Right renal pelvis (tissue), 4 donors: ENCODE measurements at regions not wholly inside any gene's neighbourhood (a gene's known extent, or its start where the extent isn't known, plus 50 kb on each side); places are given as distances from the start of the nearest gene placed in this dataset.
"Not testable (repeated sequence)": the region's sequence is repeated elsewhere in the genome, so short reads cannot be mapped to it uniquely, and the experiment has no call there.

ENCODE experiments used
- DNase-seq, 4 donors: peaks; one replicate each; pipeline ENCODE4 v3.0.0-alpha.2; 2013; ENCODE audit warnings: low read depth in 4 of 4, low spot score in 3 of 4, missing footprints in 1 of 4

DNA sequence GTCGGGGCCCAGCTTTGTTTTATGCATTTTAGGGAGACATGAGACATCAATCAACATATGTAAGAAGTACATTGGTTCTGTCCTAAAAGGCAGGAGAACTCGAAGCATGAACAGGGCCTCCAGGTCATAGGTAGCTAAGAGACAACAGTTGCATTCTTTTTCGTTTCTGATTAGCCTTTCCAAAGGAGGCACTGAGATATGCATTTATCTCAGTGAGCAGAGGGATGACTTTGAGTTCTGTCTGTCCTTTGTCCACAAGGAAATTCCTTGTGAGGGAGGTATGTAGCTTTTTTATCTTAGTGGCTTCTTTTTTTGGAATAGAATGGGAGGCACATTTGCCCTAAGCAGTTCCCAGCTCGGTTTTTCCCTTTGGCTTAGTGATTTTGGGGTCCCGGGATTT is 109.5 kb upstream of the KIF2A start:
- DNase-seq: not testable (repeated sequence)

DNA sequence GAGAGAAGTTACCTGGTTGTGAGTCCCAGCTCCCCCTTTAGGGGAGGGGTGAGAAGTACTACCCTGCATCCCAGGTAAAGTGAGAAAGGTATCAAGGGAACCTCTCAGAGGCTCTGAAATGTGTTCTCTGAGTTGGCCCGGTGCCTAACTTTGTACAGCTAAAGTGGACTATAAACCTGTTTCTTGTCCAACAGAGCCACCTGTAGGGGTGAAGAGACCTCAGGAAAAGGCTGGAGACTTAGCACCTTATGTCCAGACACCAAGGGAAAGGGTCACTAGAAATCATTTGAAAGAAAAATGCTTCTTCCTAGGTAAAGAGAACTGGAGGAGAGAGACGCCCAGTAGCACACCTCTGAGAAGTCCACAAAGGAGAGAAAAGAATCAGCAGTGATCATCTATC is 108.3 kb upstream of the KIF2A start:
- no peak for DNase-seq

- no peak for DNase-seq
Measured at GRCh38 chr5:62198421-62198820, 107.6 kb upstream of the KIF2A start.

- no peak for DNase-seq
Measured at GRCh38 chr5:62199792-62200716, 106.0 kb upstream of the KIF2A start.

- no peak for DNase-seq
Measured at GRCh38 chr5:62206150-62206829, 99.7 kb upstream of the KIF2A start.

- no peak for DNase-seq
Measured at GRCh38 chr5:62208218-62208852, 97.7 kb upstream of the KIF2A start.

- no peak for DNase-seq
Measured at GRCh38 chr5:62211405-62211804, 94.6 kb upstream of the KIF2A start.

- no peak for DNase-seq
Measured at GRCh38 chr5:62212648-62213047, 93.4 kb upstream of the KIF2A start.

DNA sequence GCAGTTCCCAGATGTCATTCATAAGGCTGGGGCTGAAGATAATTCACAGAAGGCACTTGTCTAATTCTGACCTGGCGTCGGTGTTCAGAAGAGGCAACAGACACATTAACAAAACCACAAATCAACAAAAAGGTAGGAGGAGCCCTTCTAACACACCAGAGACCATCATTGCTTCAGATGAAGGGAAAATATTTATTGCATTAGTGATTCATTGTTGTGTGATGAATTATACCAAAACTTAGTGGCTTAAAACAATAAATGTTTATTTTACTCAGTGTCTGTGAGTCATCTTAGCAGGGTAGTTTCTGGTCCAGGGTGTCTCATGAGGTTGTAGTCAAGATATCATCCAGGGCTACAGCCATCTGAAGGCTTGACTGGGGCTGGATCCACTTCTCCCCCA is 91.3 kb upstream of the KIF2A start:
- no peak for DNase-seq

- DNase-seq: not testable (repeated sequence)
Measured at GRCh38 chr5:62216603-62217002, 89.4 kb upstream of the KIF2A start.

DNA sequence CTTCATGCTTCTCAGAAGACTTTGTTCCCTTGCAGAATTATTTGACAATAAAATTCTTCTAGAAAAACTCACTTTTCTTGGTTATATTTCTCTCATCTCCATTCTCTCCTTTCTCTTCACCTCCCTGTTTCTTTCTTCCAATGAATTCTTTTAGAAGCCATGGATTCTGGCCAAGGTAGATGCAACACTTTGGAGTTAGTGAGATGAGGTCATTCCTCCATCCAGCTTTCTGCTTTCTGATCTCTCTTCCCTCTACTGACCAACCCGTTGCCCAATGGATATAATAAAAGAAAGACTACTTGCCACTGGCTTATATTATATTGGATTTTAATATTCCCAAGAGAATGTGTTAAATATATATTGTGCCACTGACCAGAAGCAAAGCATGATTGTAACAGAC is 88.9 kb upstream of the KIF2A start:
- not testable (repeated sequence) for DNase-seq

- not testable (repeated sequence) for DNase-seq
Measured at GRCh38 chr5:62218860-62219259, 87.1 kb upstream of the KIF2A start.

DNA sequence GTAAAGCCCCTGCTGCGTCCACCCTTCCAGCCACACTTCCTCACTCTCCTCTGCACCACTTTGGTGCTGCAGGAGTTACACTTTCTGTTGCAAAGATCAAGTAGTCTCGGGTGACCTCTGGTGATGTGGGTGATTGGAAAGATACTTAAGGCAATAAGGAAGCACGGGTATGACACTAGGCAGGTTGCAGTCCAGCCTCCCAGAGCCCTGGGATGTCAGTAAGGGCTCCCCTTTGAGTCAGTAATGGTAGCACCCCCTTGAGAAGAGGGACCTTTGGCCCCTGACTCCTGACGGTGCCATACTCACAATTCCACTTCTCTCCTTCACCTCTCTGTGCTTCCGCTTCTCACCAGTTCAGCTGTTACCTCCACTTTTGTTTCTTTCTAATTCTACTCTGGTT is 84.1 kb upstream of the KIF2A start:
- DNase-seq: not testable (repeated sequence)

DNA sequence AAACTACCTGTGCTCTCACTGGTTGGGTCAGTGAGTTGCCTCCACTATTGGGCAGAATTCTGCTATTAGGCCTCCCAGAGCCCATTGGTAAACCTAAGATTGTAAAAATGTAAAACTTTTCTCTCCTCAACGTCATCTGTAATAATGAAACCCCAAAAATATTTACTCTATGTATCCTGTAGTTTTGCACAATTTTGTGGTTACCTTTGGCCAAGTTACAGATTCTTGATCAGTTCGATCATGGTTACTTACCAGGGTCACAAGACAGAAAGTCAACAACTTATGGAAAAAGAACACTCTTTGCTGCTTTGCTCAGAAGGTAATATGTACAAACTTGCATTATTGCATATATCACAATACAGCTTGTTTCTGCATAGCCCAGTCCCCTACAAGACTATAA is 83.7 kb upstream of the KIF2A start:
- DNase-seq: not testable (repeated sequence)

DNA sequence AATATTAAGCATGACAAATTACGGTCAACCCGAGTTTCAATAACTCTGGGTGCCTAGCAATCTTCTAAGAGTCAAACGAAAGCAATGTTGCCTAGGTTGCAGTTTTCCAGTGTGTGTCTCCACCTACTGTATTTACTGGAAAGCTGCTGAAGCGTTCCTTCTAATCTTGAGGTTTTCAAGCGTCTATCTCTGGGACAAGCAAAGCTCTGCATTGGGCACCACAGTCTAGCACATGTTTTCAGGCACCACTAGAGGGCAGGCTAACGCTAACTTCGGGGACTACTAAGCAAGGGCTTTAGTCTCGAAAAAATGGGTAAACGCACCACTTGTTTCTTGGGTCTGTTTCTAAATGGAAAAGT is 82.7 kb upstream of the KIF2A start:
- DNase-seq: not testable (repeated sequence)

DNA sequence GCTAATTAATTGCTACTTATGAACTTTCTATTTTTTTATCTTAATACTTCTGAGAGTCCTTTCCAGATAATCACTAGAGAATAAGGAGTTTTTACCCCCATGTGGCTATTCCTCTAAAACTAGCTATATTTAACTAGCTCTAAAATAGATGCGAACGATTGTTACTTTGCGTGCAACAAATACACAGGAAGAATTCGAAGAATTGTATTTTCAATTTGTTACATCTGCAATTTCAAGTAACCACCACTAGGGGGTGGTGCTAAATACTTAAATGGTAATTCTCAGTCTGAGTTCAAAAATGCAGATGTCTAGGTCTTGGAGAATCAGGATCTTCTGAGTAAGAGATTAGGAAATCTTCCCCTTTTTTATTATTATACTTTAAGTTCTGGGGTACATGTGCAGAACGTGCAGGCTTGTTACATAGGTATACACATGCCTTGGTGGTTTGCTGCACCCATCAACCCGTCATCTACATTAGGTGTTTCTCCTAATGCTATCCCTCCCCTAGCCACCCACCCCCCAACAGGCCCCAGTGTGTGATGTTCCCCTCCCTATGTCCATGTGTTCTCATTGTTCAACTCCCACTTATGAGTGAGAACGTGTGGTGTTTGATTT is 80.9 kb upstream of the KIF2A start:
- DNase-seq: not testable (repeated sequence)

DNA sequence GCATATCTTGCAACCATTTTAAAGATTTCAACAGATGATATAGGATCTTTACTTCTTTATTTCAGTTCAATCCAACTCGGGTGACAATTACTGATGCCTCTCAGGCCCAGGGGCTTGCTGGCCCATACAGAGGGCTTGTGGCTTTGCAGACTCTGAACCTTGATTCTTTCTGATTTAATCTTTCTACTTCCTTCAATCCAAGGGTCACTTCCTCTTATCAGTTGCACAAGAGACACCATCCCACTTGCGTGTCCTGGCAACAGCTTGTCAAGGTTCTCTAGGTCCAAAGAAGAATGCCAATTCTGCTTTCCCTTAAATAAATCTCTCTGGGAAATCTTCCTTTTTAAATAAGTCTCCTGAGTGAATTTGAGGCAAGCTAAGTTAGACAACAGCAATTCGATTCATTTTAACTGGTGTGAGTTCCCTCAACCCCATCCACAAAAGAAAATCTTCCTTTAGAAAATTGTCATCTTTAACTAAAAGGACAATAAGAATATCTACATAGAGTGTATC is 75.1 kb upstream of the KIF2A start:
- not testable (repeated sequence) for DNase-seq

GRCh38 chr5:62231576-62231975 is 74.4 kb upstream of the KIF2A start:
- no peak for DNase-seq

GRCh38 chr5:62232218-62232617 is 73.8 kb upstream of the KIF2A start:
- not testable (repeated sequence) for DNase-seq

- DNase-seq: not testable (repeated sequence)
Measured at GRCh38 chr5:62233083-62234046, 72.6 kb upstream of the KIF2A start.
